DOHH2 (cell line): ENCODE measurements at regions not wholly inside any gene's neighbourhood (a gene's known extent, or its start where the extent isn't known, plus 50 kb on each side); places are given as distances from the start of the nearest gene placed in this dataset.

Source experiments
- H3F3A ChIP-seq: fragments of 200-600 bp; sonication (generic), shearing (Covaris generic); 2 replicates; pipeline ENCODE4 v1.6.0; 2016; ENCODE audit warnings: antibody characterized with exemption, mild to moderate bottlenecking; ENCODE audit not compliant: control insufficient read depth, insufficient read depth
- H3K27ac ChIP-seq: fragments of 200-600 bp; sonication (generic); 2 replicates; pipeline ENCODE4 v1.5.1; 2014; ENCODE audit warnings: low read depth, mild to moderate bottlenecking, low read length, moderate library complexity
- H3K27me3 ChIP-seq: fragments of 200-600 bp; sonication (generic); 2 replicates; pipeline ENCODE4 v1.6.1; 2014; ENCODE audit warnings: mild to moderate bottlenecking, low read length, mixed read lengths; ENCODE audit not compliant: control insufficient read depth
- H3K36me3 ChIP-seq: fragments of 200-600 bp; sonication (generic); 2 replicates; pipeline ENCODE4 v1.6.1; 2014; ENCODE audit warnings: mild to moderate bottlenecking, low read length, moderate library complexity, mixed read lengths; ENCODE audit not compliant: control insufficient read depth
- H3K4me1 ChIP-seq: fragments of 200-600 bp; sonication (generic); 2 replicates; pipeline ENCODE4 v1.6.1; 2014; ENCODE audit warnings: mild to moderate bottlenecking, low read length, mixed read lengths; ENCODE audit not compliant: control insufficient read depth
- H3K4me2 ChIP-seq: fragments of 200-600 bp; sonication (generic); 2 replicates; pipeline ENCODE4 v1.6.0; 2014; ENCODE audit warnings: mild to moderate bottlenecking, low read length, moderate library complexity
- H3K4me3 ChIP-seq: fragments of 200-600 bp; sonication (generic); 2 replicates; pipeline ENCODE4 v1.5.1; 2014; ENCODE audit warnings: mild to moderate bottlenecking, low read length, mixed read lengths
- H3K79me2 ChIP-seq: fragments of 200-600 bp; sonication (generic); 2 replicates; pipeline ENCODE4 v1.6.1; 2014; ENCODE audit warnings: mild to moderate bottlenecking, low read length, mixed read lengths; ENCODE audit not compliant: control insufficient read depth
- H3K9me2 ChIP-seq: fragments of 200-600 bp; sonication (generic); replicated peaks from 2 replicates; pipeline ENCODE4 v1.6.1; 2014; ENCODE audit warnings: mild to moderate bottlenecking, low read length, mixed read lengths; ENCODE audit not compliant: control insufficient read depth
- H3K9me3 ChIP-seq: fragments of 200-600 bp; sonication (generic); 2 replicates; pipeline ENCODE4 v1.6.1; 2014; ENCODE audit warnings: antibody characterized with exemption, low read length, mixed read lengths; ENCODE audit not compliant: control insufficient read depth, insufficient read depth
- H4K20me1 ChIP-seq: fragments of 200-600 bp; sonication (generic); 2 replicates; pipeline ENCODE4 v1.6.0; 2014; ENCODE audit warnings: low read depth, mild to moderate bottlenecking, antibody characterized with exemption, low read length, moderate library complexity; ENCODE audit not compliant: control insufficient read depth, insufficient read depth
- CTCF ChIP-seq: fragments of 200-600 bp; sonication (generic); IDR thresholded peaks from one replicate; pipeline ENCODE4 v1.5.1; 2014; ENCODE audit warnings: antibody characterized with exemption, mild to moderate bottlenecking, low read depth, low read length; ENCODE audit not compliant: poor library complexity, severe bottlenecking
- EZH2phosphoT487 ChIP-seq: fragments of 200-600 bp; sonication (generic); IDR thresholded peaks from 2 replicates; pipeline ENCODE4 v1.6.1; 2017; ENCODE audit warnings: borderline replicate concordance, mild to moderate bottlenecking, antibody characterized with exemption, low read length, moderate library complexity, mixed read lengths

- Histone ChIP-seq H3K79me2 (no peaks in the 10 kb centered on the region), H3K27me3 (peaks cover 7% of the 10 kb centered on the region), H3K4me3 (no peak overlapping the region), H3F3A (no peaks in the 10 kb centered on the region), H3K4me1 (peaks cover 11% of the 10 kb centered on the region), H4K20me1 (no peaks in the 10 kb centered on the region), H3K4me2 (no peak overlapping the region), H3K9me2 (no peaks in the 10 kb centered on the region), H3K36me3 (no peaks in the 10 kb centered on the region), H3K27ac (no peak overlapping the region), H3K9me3 (no peaks in the 10 kb centered on the region)
- TF ChIP-seq EZH2phosphoT487 = no peak
- TF ChIP-seq CTCF = no peak
These were observed 282.1 kb downstream of the BCL2 start for GRCh38 chr18:63037491-63037890.

- no peak overlapping the region for H3K4me3 ChIP-seq
- H3K4me2 ChIP-seq = no peak overlapping the region
- H3K27ac ChIP-seq = no peak overlapping the region
- no peaks in the 10 kb centered on the region for H4K20me1 ChIP-seq
- no peaks in the 10 kb centered on the region for H3K79me2 ChIP-seq
- H3K4me1 ChIP-seq = no peaks in the 10 kb centered on the region; the same call in 1 of the 2 replicates
- H3K36me3 ChIP-seq = no peaks in the 10 kb centered on the region
- TF ChIP-seq CTCF (no peak), EZH2phosphoT487 (no peak)
- H3K9me3 ChIP-seq = no peaks in the 10 kb centered on the region
- H3K27me3 ChIP-seq = no peaks in the 10 kb centered on the region
- H3K9me2 ChIP-seq = no peaks in the 10 kb centered on the region
- H3F3A ChIP-seq = no peaks in the 10 kb centered on the region
These were observed 288.2 kb downstream of the BCL2 start for GRCh38 chr18:63031375-63031774.
